OCI-LY3 (cell line): ENCODE measurements at regions not wholly inside any gene's neighbourhood (a gene's known extent, or its start where the extent isn't known, plus 50 kb on each side); places are given as distances from the start of the nearest gene placed in this dataset.

Source experiments
- H2AFZ ChIP-seq: fragments of 200-600, 300-600 bp; shearing (Covaris generic); 2 replicates; pipeline ENCODE4 v1.6.0; 2014; ENCODE audit warnings: antibody characterized with exemption, low read depth, low read length
- H3K27ac ChIP-seq: fragments of 200-600, 300-600 bp; sonication (generic); 2 replicates; pipeline ENCODE4 v1.5.1; 2014; ENCODE audit warnings: mild to moderate bottlenecking, low read length, moderate library complexity, mixed read lengths
- H3K27me3 ChIP-seq: fragments of 200-600, 300-600 bp; sonication (generic); 2 replicates; pipeline ENCODE4 v1.6.1; 2014; ENCODE audit warnings: low read depth, low read length, mixed read lengths
- H3K36me3 ChIP-seq: fragments of 200-600, 300-600 bp; sonication (generic); replicated peaks from 2 replicates; pipeline ENCODE3; 2014; ENCODE audit warnings: low read depth, low read length, mixed read lengths
- H3K4me1 ChIP-seq: fragments of 300-600, 200-600 bp; sonication (generic); 2 replicates; pipeline ENCODE4 v1.6.1; 2014; ENCODE audit warnings: low read length, mixed read lengths
- H3K4me2 ChIP-seq: fragments of 200-600, 300-600 bp; sonication (generic); 2 replicates; pipeline ENCODE4 v1.6.1; 2014; ENCODE audit warnings: low read length, mixed read lengths
- H3K4me3 ChIP-seq: fragments of 300-600, 200-600 bp; sonication (generic); 2 replicates; pipeline ENCODE4 v1.5.1; 2014; ENCODE audit warnings: antibody characterized with exemption, mild to moderate bottlenecking, low read length, moderate library complexity
- H3K79me2 ChIP-seq: fragments of 300-600, 200-600 bp; shearing (Covaris generic); 2 replicates; pipeline ENCODE4 v1.6.1; 2014; ENCODE audit warnings: mild to moderate bottlenecking, low read length, mixed read lengths
- H3K9ac ChIP-seq: fragments of 300-600, 200-600 bp; shearing (Covaris generic); 2 replicates; pipeline ENCODE4 v1.6.0; 2014; ENCODE audit warnings: mild to moderate bottlenecking, low read length, moderate library complexity
- H3K9me3 ChIP-seq: fragments of 200-600, 300-600 bp; shearing (Covaris generic); 2 replicates; pipeline ENCODE4 v1.6.1; 2014; ENCODE audit warnings: low read length, mixed read lengths; ENCODE audit not compliant: insufficient read depth
- H4K20me1 ChIP-seq: fragments of 200-600, 300-600 bp; sonication (generic); 2 replicates; pipeline ENCODE4 v1.6.1; 2016; ENCODE audit warnings: low read length, mixed read lengths; ENCODE audit not compliant: insufficient read depth
- CTCF ChIP-seq: fragments of 200-600, 300-600 bp; sonication (generic); IDR thresholded peaks from 2 replicates; pipeline ENCODE4 v1.5.1; 2014; ENCODE audit warnings: antibody characterized with exemption, low read length, low read depth
- EZH2phosphoT487 ChIP-seq: fragments of 200-600 bp; shearing (Covaris generic); IDR thresholded peaks from 2 replicates; pipeline ENCODE4 v1.6.1; 2018; ENCODE audit warnings: antibody characterized with exemption, mixed run types, low read depth

GRCh38 chr1:83813576-83813975 is 185.4 kb downstream of the TTLL7 start:
- Histone ChIP-seq H3K4me1 (no peaks in the 10 kb centered on the region; the same call in 1 of the 2 replicates), H2AFZ (no peak overlapping the region), H3K79me2 (no peaks in the 10 kb centered on the region), H3K36me3 (no peaks in the 10 kb centered on the region), H3K4me3 (no peak overlapping the region), H3K27ac (no peak overlapping the region), H3K9ac (no peak overlapping the region), H3K4me2 (no peak overlapping the region), H3K27me3 (no peaks in the 10 kb centered on the region), H4K20me1 (no peaks in the 10 kb centered on the region), H3K9me3 (no peaks in the 10 kb centered on the region)
- TF ChIP-seq CTCF = no peak

GRCh38 chr1:83810144-83810543 is 188.8 kb downstream of the TTLL7 start:
- Histone ChIP-seq H3K4me3 (no peak overlapping the region), H3K4me2 (no peak overlapping the region), H4K20me1 (no peaks in the 10 kb centered on the region), H3K4me1 (no peaks in the 10 kb centered on the region), H3K27me3 (no peaks in the 10 kb centered on the region), H3K9me3 (no peaks in the 10 kb centered on the region), H3K27ac (no peak overlapping the region), H3K36me3 (no peaks in the 10 kb centered on the region), H2AFZ (no peak overlapping the region), H3K9ac (no peak overlapping the region), H3K79me2 (no peaks in the 10 kb centered on the region)
- TF ChIP-seq CTCF = no peak
- TF ChIP-seq EZH2phosphoT487 = no peak

- Histone ChIP-seq H3K4me3 (no peak overlapping the region), H3K4me2 (no peak overlapping the region), H2AFZ (no peak overlapping the region), H4K20me1 (no peaks in the 10 kb centered on the region), H3K79me2 (no peaks in the 10 kb centered on the region), H3K9me3 (no peaks in the 10 kb centered on the region), H3K4me1 (no peaks in the 10 kb centered on the region), H3K27me3 (no peaks in the 10 kb centered on the region), H3K9ac (no peak overlapping the region), H3K27ac (no peak overlapping the region), H3K36me3 (no peaks in the 10 kb centered on the region)
- TF ChIP-seq CTCF (no peak), EZH2phosphoT487 (no peak)
Measured at GRCh38 chr1:83808536-83808935, 190.4 kb downstream of the TTLL7 start.

- H3K4me3 ChIP-seq = no peak overlapping the region
- no peaks in the 10 kb centered on the region for H4K20me1 ChIP-seq
- H3K9ac ChIP-seq = no peak overlapping the region
Measured at GRCh38 chr1:83807821-83808220, 191.1 kb downstream of the TTLL7 start.

More at GRCh38 chr1:83807821-83808220, 191.1 kb downstream of the TTLL7 start:
- H3K4me2 ChIP-seq = no peak overlapping the region
- H3K36me3 ChIP-seq = no peaks in the 10 kb centered on the region
- no peaks in the 10 kb centered on the region for H3K9me3 ChIP-seq
- no peaks in the 10 kb centered on the region for H3K4me1 ChIP-seq
- no peaks in the 10 kb centered on the region for H3K79me2 ChIP-seq
- H3K27ac ChIP-seq = no peak overlapping the region
- H2AFZ ChIP-seq = no peak overlapping the region
- no peaks in the 10 kb centered on the region for H3K27me3 ChIP-seq
- TF ChIP-seq EZH2phosphoT487 (no peak), CTCF (no peak)
